ENCODE measurements at regions not wholly inside any gene's neighbourhood (a gene's known extent, or its start where the extent isn't known, plus 50 kb on each side); places are given as distances from the start of the nearest gene placed in this dataset.
"Not testable (repeated sequence)": the region's sequence is repeated elsewhere in the genome, so short reads cannot be mapped to it uniquely, and the experiment has no call there.

DNA sequence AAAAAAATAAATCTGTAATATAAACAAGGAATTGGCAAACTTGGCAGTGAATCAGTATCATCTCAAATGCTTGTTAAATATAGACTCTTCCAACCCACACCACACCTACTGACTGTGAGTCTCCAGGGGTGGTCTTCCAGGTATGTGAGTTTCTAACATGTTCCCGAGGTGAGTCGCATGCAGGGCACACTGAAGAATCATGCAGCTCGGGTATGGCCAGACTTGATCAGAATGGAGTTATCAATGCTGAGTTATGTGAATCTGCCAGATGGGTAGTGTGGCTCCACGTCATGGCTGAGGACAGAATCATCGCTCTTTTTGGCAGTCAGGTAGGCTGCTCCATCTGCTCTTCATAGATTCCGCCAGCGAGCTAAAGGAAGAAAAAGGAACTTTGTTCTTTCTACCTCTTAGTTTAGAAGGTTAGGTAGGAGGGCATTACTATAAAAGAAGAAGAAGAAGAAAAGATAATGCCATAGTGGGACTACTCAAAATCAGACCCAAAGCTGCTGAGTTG, 1279.7 kb upstream of the ZEB2 start:
- Mint-ChIP-seq H3K4me3 (ENCODE audit: unreplicated experiment) (no peak overlapping the region), H3K36me3 (ENCODE audit: low read depth) (no peaks in the 10 kb centered on the region), H3K27ac (ENCODE audit: unreplicated experiment) (no peak overlapping the region), H3K9me3 (ENCODE audit: low read depth) (no peaks in the 10 kb centered on the region), H3K4me1 (ENCODE audit: low read depth) (peaks cover 6% of the 10 kb centered on the region), H3K27me3 (ENCODE audit: low read depth) (no peaks in the 10 kb centered on the region)
- TF ChIP-seq, protein P1, sequence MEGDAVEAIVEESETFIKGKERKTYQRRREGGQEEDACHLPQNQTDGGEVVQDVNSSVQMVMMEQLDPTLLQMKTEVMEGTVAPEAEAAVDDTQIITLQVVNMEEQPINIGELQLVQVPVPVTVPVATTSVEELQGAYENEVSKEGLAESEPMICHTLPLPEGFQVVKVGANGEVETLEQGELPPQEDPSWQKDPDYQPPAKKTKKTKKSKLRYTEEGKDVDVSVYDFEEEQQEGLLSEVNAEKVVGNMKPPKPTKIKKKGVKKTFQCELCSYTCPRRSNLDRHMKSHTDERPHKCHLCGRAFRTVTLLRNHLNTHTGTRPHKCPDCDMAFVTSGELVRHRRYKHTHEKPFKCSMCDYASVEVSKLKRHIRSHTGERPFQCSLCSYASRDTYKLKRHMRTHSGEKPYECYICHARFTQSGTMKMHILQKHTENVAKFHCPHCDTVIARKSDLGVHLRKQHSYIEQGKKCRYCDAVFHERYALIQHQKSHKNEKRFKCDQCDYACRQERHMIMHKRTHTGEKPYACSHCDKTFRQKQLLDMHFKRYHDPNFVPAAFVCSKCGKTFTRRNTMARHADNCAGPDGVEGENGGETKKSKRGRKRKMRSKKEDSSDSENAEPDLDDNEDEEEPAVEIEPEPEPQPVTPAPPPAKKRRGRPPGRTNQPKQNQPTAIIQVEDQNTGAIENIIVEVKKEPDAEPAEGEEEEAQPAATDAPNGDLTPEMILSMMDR (IDR thresholded peaks at IDR 0.05), result no peak
- DNase-seq (ENCODE audit: low spot score), result no peak

DNA sequence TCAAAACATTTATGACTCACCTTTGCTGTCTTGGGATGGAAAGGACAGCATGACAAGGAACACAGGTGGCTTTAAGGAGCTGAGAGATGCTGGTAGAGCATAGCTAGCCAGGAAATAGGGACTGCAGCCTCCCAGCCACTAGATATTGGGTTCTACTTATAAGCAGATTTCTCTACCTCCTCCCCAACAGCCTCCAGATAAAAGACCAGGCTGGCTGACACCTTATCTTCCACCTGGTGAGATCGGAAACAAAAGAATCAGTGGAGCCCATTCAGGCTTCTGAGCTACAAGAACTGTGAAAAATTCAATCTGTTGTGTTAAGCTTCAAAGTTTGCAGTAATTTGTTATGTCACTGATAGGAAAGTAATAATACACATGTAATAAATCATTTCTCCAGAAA, 1278.5 kb upstream of the ZEB2 start:
- no peaks in the 10 kb centered on the region for H3K27me3 Mint-ChIP-seq (ENCODE audit: low read depth)
- H3K9me3 Mint-ChIP-seq (ENCODE audit: low read depth), result no peaks in the 10 kb centered on the region
- H3K4me3 Mint-ChIP-seq (ENCODE audit: unreplicated experiment), result no peak overlapping the region
- DNase-seq (ENCODE audit: low spot score), result no peak
- H3K27ac Mint-ChIP-seq (ENCODE audit: unreplicated experiment), result no peak overlapping the region
- H3K36me3 Mint-ChIP-seq (ENCODE audit: low read depth), result no peaks in the 10 kb centered on the region
- TF ChIP-seq, protein P1 (IDR thresholded peaks at IDR 0.05), result no peak
- peaks cover 6% of the 10 kb centered on the region for H3K4me1 Mint-ChIP-seq (ENCODE audit: low read depth)

DNA sequence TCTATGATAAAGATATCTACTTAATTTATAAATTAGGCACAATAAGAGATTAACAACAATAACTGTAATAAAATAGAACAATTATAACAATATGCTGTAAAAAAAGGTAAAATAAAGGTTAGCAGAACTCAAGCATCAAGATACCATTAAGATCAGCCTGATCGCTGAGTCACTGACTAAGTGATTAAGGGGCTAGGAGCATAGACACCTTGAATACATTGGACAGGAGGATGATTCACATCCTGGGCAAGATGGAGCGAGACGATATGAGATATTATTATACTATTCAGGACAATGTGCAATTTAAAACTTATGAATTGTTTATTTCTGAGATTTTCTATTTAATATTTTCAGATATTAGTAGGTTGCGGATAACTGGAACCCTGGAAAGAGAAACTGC, 1277.8 kb upstream of the ZEB2 start:
- Mint-ChIP-seq H3K9me3 (ENCODE audit: low read depth) (no peaks in the 10 kb centered on the region), H3K4me3 (ENCODE audit: unreplicated experiment) (no peak overlapping the region), H3K27me3 (ENCODE audit: low read depth) (no peaks in the 10 kb centered on the region), H3K27ac (ENCODE audit: unreplicated experiment) (no peak overlapping the region), H3K36me3 (ENCODE audit: low read depth) (no peaks in the 10 kb centered on the region), H3K4me1 (ENCODE audit: low read depth) (peaks cover 6% of the 10 kb centered on the region)
- DNase-seq (ENCODE audit: low spot score), result no peak
- TF ChIP-seq, protein P1 (IDR thresholded peaks at IDR 0.05), result no peak

DNA sequence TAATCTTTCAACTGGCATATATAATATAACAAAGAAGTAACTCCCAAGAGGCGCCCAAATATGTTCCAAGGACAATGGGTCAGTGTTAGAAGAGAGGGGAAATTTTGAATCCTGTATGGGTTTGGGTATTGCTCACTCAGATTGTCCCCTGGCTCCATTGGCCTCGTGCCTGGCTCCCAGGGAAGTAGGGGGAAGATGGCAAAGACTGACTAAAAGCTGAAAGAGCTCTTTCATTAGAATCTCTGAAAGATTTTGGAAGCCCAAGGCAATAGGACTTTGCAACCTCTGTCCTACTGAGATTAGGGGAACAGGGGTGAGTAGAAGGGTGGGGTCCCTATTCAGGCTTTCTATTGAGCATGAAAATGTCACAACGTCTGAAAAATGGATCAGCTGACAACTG, 1272.8 kb upstream of the ZEB2 start:
- Mint-ChIP-seq H3K9me3 (ENCODE audit: low read depth) (peaks cover 14% of the 10 kb centered on the region), H3K4me1 (ENCODE audit: low read depth) (peaks cover 3% of the 10 kb centered on the region), H3K4me3 (ENCODE audit: unreplicated experiment) (no peak overlapping the region), H3K27me3 (ENCODE audit: low read depth) (no peaks in the 10 kb centered on the region), H3K27ac (ENCODE audit: unreplicated experiment) (no peak overlapping the region), H3K36me3 (ENCODE audit: low read depth) (no peaks in the 10 kb centered on the region)
- no peak for DNase-seq (ENCODE audit: low spot score)
- TF ChIP-seq, protein P1 (IDR thresholded peaks at IDR 0.05), result no peak

DNA sequence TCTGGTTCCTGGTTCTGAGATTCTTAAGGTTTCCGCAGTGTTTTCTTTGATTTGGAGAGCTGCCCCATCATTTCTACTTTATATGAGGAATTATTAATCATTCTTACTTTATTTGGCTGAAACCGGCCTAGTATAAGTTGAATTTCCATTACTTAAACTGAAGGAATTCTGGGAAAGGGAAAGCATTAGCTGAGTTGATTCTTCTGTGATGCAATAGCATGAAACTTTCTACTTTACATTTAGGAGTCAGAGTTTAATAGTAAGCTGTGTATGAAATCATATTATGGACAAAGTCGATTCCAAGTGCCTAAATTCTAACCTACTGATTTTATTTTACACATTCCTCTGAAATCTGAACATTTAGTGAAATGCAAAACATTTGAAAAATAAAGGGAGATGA, 1269.7 kb upstream of the ZEB2 start:
- Mint-ChIP-seq H3K27me3 (ENCODE audit: low read depth) (no peaks in the 10 kb centered on the region), H3K9me3 (ENCODE audit: low read depth) (peaks cover 32% of the 10 kb centered on the region)

DNA sequence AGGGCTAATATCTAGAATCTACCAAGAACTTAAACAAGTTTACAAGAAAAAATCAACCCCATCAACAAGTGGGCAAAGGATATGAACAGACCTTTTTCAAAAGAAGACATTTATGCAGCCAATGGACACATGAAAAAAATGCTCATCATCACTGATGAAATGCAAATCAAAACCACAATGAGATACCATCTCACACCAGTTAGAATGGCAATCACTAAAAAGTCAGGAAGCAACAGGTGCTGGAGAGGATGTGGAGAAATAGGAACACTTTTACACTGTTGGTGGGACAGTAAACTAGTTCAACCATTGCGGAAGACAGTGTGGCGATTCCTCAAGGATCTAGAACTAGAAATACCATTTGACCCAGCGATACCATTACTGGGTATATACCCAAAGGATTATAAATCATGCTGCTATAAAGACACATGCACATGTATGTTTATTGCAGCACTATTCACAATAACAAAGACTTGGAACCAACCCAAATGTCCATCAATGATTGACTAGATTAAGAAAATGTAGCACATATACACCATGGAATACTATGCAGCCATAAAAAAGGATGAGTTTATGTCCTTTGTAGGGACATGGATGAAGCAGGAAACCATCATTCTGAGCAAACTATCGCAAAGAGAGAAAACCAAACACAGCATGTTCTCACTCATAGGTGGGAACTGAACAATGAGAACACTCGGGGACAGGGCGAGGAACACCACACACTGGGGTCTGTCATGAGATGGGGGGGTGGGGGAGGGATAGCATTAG, 1267.9 kb upstream of the ZEB2 start:
- not testable (repeated sequence) for DNase-seq (ENCODE audit: low spot score); H3K4me3 Mint-ChIP-seq (ENCODE audit: unreplicated experiment); H3K27me3 Mint-ChIP-seq (ENCODE audit: low read depth); H3K36me3 Mint-ChIP-seq (ENCODE audit: low read depth); H3K27ac Mint-ChIP-seq (ENCODE audit: unreplicated experiment); H3K4me1 Mint-ChIP-seq (ENCODE audit: low read depth)
- peaks cover 37% of the 10 kb centered on the region for H3K9me3 Mint-ChIP-seq (ENCODE audit: low read depth)

More for the DNA sequence above, 1269.7 kb upstream of the ZEB2 start:
- Mint-ChIP-seq H3K36me3 (ENCODE audit: low read depth) (peaks cover 3% of the 10 kb centered on the region), H3K4me3 (ENCODE audit: unreplicated experiment) (no peak overlapping the region), H3K4me1 (ENCODE audit: low read depth) (peaks cover 3% of the 10 kb centered on the region), H3K27ac (ENCODE audit: unreplicated experiment) (no peak overlapping the region)
- DNase-seq (ENCODE audit: low spot score), result no peak
- TF ChIP-seq, protein P1 (IDR thresholded peaks at IDR 0.05), result no peak

DNA sequence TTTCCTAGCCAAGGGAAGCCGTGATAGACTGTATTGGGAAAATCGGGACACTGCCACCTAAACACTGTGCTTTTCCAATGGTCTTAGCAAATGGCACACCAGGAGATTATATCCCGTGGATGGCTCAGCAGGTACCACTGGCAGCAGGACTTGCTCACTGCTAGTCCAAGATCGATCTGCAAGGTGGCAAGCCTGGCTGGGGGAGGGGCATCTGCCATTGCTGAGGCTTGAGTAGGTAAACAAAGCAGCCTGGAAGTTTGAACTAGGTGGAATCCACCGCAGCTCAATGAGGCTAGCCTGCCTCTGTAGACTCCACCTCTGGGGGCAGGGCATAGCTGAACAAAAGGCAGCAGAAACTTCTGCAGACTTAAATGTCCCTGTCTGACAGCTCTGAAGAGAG, 1262.7 kb upstream of the ZEB2 start:
- DNase-seq (ENCODE audit: low spot score); H3K4me1 Mint-ChIP-seq (ENCODE audit: low read depth); H3K27ac Mint-ChIP-seq (ENCODE audit: unreplicated experiment); H3K27me3 Mint-ChIP-seq (ENCODE audit: low read depth); H3K4me3 Mint-ChIP-seq (ENCODE audit: unreplicated experiment); H3K36me3 Mint-ChIP-seq (ENCODE audit: low read depth): not testable (repeated sequence)
- peaks cover 24% of the 10 kb centered on the region for H3K9me3 Mint-ChIP-seq (ENCODE audit: low read depth)
